ENCODE measurements at regions not wholly inside any gene's neighbourhood (a gene's known extent, or its start where the extent isn't known, plus 50 kb on each side); places are given as distances from the start of the nearest gene placed in this dataset.

- DNase-seq (no peak), ATAC-seq (no peak)
- H3K4me3 ChIP-seq: no peak overlapping the region
- intact Hi-C loops (cut with DNase I): no loop called here
- H3K9me3 ChIP-seq: peaks cover 0 to 14% (median 0%) of the 10 kb centered on the region in 12 donors
- WGBS, 4 donors: 56 to 78% (median 74%) methylated on average over 3 of the region's 3 CpGs
- no peaks in the 10 kb centered on the region for H3K36me3 ChIP-seq
- TF ChIP-seq, protein P1, sequence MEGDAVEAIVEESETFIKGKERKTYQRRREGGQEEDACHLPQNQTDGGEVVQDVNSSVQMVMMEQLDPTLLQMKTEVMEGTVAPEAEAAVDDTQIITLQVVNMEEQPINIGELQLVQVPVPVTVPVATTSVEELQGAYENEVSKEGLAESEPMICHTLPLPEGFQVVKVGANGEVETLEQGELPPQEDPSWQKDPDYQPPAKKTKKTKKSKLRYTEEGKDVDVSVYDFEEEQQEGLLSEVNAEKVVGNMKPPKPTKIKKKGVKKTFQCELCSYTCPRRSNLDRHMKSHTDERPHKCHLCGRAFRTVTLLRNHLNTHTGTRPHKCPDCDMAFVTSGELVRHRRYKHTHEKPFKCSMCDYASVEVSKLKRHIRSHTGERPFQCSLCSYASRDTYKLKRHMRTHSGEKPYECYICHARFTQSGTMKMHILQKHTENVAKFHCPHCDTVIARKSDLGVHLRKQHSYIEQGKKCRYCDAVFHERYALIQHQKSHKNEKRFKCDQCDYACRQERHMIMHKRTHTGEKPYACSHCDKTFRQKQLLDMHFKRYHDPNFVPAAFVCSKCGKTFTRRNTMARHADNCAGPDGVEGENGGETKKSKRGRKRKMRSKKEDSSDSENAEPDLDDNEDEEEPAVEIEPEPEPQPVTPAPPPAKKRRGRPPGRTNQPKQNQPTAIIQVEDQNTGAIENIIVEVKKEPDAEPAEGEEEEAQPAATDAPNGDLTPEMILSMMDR (IDR thresholded peaks at IDR 0.05): no peak
- no peak for TF ChIP-seq POLR2A (IDR thresholded peaks at IDR 0.05)
- no peaks in the 10 kb centered on the region for H3K27me3 ChIP-seq
- H3K27ac ChIP-seq: no peak overlapping the region
- H3K4me1 ChIP-seq: no peaks in the 10 kb centered on the region
Observed at GRCh38 chr2:82487354-82487753, 1971.7 kb downstream of the SUCLG1 start.

DNA sequence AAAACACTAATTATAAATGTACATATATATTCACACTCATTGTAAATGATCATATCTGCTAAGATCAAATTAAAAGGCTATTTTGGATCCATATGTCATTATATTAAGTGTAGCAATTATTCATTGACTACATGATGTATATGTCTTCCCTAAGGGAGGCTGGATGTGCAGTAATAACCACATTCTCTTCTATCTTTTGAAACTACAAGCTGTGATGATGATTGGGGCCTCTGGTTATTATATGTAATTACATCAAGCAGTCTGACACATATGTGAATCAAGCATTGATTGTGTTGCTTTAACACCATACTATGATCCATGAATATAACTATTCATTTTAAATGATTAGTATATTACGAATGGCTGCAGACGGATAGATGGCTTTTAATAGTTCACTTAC, 1973.4 kb downstream of the SUCLG1 start:
- TF ChIP-seq, protein P1 (IDR thresholded peaks at IDR 0.05): no peak
- no peak for TF ChIP-seq POLR2A (IDR thresholded peaks at IDR 0.05)
- Histone ChIP-seq H3K27ac (no peak overlapping the region), H3K9me3 (peaks cover 0 to 8% (median 0%) of the 10 kb centered on the region in 12 donors), H3K27me3 (no peaks in the 10 kb centered on the region), H3K36me3 (no peaks in the 10 kb centered on the region), H3K4me3 (no peak overlapping the region), H3K4me1 (no peaks in the 10 kb centered on the region)
- DNase-seq (no peak), ATAC-seq (no peak)
- intact Hi-C loops (cut with DNase I): no loop called here
- 91 to 96% (median 94%) methylated on average over 2 of the region's 2 CpGs for WGBS, 4 donors

GRCh38 chr2:82481207-82481606, 1977.9 kb downstream of the SUCLG1 start:
- WGBS, 4 donors: 86 to 92% (median 88%) methylated on average over 2 of the region's 2 CpGs
- no peak for DNase-seq

GRCh38 chr2:82478641-82479040, 1980.4 kb downstream of the SUCLG1 start:
- no peak for DNase-seq
- no peak for ATAC-seq
- Histone ChIP-seq H3K4me1 (no peaks in the 10 kb centered on the region), H3K36me3 (no peaks in the 10 kb centered on the region), H3K27ac (no peak overlapping the region), H3K4me3 (no peak overlapping the region), H3K9me3 (peaks cover 0 to 7% (median 0%) of the 10 kb centered on the region in 12 donors), H3K27me3 (no peaks in the 10 kb centered on the region)
- WGBS, 4 donors: 79 to 87% (median 83%) methylated on average over 2 of the region's 2 CpGs
- intact Hi-C loops (cut with DNase I): no loop called here
- TF ChIP-seq POLR2A (IDR thresholded peaks at IDR 0.05): no peak
- TF ChIP-seq, protein P1 (IDR thresholded peaks at IDR 0.05): no peak

More at GRCh38 chr2:82481207-82481606, 1977.9 kb downstream of the SUCLG1 start:
- H3K4me3 ChIP-seq: no peak overlapping the region
- H3K9me3 ChIP-seq: peaks cover 0 to 7% (median 0%) of the 10 kb centered on the region in 12 donors
- no peak overlapping the region for H3K27ac ChIP-seq
- no peaks in the 10 kb centered on the region for H3K4me1 ChIP-seq
- intact Hi-C loops (cut with DNase I): no loop called here
- H3K36me3 ChIP-seq: no peaks in the 10 kb centered on the region
- H3K27me3 ChIP-seq: no peaks in the 10 kb centered on the region
- no peak for TF ChIP-seq POLR2A (IDR thresholded peaks at IDR 0.05)
- TF ChIP-seq, protein P1 (IDR thresholded peaks at IDR 0.05): no peak
- no peak for ATAC-seq

Measured in heart left ventricle (tissue), 16 donors.